ENCODE measurements at regions not wholly inside any gene's neighbourhood (a gene's known extent, or its start where the extent isn't known, plus 50 kb on each side); places are given as distances from the start of the nearest gene placed in this dataset.

- Histone ChIP-seq H3K4me2 (ENCODE audit: low read length) (no peak overlapping the region), H3K4me1 (ENCODE audit: insufficient read depth, low read length, poor library complexity, severe bottlenecking) (no peaks in the 10 kb centered on the region), H3K79me2 (ENCODE audit: insufficient read depth, low read depth, low read length) (no peaks in the 10 kb centered on the region), H4K20me1 (ENCODE audit: insufficient read depth, low read length) (no peaks in the 10 kb centered on the region), H3K9me2 (ENCODE audit: insufficient read depth, low read length) (no peaks in the 10 kb centered on the region), H2AFZ (ENCODE audit: low read length) (no peak overlapping the region), H3K4me3 (ENCODE audit: low read depth, low read length, poor library complexity, severe bottlenecking) (no peak overlapping the region), H3K36me3 (ENCODE audit: insufficient read depth, low read length) (no peaks in the 10 kb centered on the region), H3K27ac (ENCODE audit: low read depth, low read length, poor library complexity, severe bottlenecking) (no peak overlapping the region), H3K9me3 (ENCODE audit: low read length) (no peaks in the 10 kb centered on the region)
- no TSS peak for BruUV-seq (replicated peaks)
- ChIA-PET POLR2A (interaction anchor here (0.6 kb wide), 2 partner anchors 8 to 11 kb away, joined by 3 read pairs; no protein-coding TSS in a partner anchor), CTCF (ENCODE audit: unreplicated experiment) (no interaction called here)
- TF ChIP-seq EZH2phosphoT487 (IDR thresholded peaks at IDR 0.05; ENCODE audit: borderline replicate concordance, low read depth, low read length): no peak
- TF ChIP-seq, protein P1, sequence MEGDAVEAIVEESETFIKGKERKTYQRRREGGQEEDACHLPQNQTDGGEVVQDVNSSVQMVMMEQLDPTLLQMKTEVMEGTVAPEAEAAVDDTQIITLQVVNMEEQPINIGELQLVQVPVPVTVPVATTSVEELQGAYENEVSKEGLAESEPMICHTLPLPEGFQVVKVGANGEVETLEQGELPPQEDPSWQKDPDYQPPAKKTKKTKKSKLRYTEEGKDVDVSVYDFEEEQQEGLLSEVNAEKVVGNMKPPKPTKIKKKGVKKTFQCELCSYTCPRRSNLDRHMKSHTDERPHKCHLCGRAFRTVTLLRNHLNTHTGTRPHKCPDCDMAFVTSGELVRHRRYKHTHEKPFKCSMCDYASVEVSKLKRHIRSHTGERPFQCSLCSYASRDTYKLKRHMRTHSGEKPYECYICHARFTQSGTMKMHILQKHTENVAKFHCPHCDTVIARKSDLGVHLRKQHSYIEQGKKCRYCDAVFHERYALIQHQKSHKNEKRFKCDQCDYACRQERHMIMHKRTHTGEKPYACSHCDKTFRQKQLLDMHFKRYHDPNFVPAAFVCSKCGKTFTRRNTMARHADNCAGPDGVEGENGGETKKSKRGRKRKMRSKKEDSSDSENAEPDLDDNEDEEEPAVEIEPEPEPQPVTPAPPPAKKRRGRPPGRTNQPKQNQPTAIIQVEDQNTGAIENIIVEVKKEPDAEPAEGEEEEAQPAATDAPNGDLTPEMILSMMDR (conservative IDR thresholded peaks at IDR 0.05; ENCODE audit: low read length): no peak
- intact Hi-C loops (cut with micrococcal nuclease; ENCODE audit: unreplicated experiment): no loop called here
- no peak for DNase-seq (ENCODE audit: low spot score)
These were observed 166.1 kb upstream of the NDST3 start for GRCh38 chr4:117868201-117868600.

GRCh38 chr4:117873779-117874178, 160.5 kb upstream of the NDST3 start:
- no peak overlapping the region for H3K4me2 ChIP-seq (ENCODE audit: low read length)
- H2AFZ ChIP-seq (ENCODE audit: low read length): no peak overlapping the region
- ChIA-PET POLR2A (no interaction called here), CTCF (ENCODE audit: unreplicated experiment) (no interaction called here)
- H3K4me3 ChIP-seq (ENCODE audit: low read depth, low read length, poor library complexity, severe bottlenecking): no peak overlapping the region
- H3K9me2 ChIP-seq (ENCODE audit: insufficient read depth, low read length): no peaks in the 10 kb centered on the region
- H3K9me3 ChIP-seq (ENCODE audit: low read length): no peaks in the 10 kb centered on the region
- no TSS peak for BruUV-seq (replicated peaks)
- no peak overlapping the region for H3K27ac ChIP-seq (ENCODE audit: low read depth, low read length, poor library complexity, severe bottlenecking)
- H3K4me1 ChIP-seq (ENCODE audit: insufficient read depth, low read length, poor library complexity, severe bottlenecking): no peaks in the 10 kb centered on the region
- H4K20me1 ChIP-seq (ENCODE audit: insufficient read depth, low read length): no peaks in the 10 kb centered on the region
- H3K36me3 ChIP-seq (ENCODE audit: insufficient read depth, low read length): no peaks in the 10 kb centered on the region
- intact Hi-C loops (cut with micrococcal nuclease; ENCODE audit: unreplicated experiment): no loop called here
- DNase-seq (ENCODE audit: low spot score): no peak
- TF ChIP-seq EZH2phosphoT487 (IDR thresholded peaks at IDR 0.05; ENCODE audit: borderline replicate concordance, low read depth, low read length): no peak
- TF ChIP-seq, protein P1 (conservative IDR thresholded peaks at IDR 0.05; ENCODE audit: low read length): no peak
- no peaks in the 10 kb centered on the region for H3K79me2 ChIP-seq (ENCODE audit: insufficient read depth, low read depth, low read length)

DNA sequence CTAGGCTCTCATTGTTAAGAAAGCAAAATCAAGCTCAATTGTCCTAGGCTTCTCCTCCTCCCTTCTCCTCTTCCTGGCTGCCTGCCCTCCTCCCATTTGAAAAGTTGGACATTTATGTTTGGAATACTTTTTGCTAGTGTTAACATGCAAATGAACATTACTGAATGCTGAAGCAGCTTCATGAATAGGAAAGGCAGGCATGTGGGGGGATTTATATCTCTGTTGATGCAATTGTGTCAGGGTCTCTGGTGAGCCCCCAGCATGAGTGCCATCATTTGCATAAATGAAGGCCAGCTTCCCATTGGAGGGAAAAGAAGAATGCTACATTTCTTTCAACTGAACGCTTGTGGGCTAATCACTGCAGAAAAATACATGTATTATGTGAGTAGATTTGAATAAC, 160.1 kb upstream of the NDST3 start:
- no peaks in the 10 kb centered on the region for H3K79me2 ChIP-seq (ENCODE audit: insufficient read depth, low read depth, low read length)
- H3K9me2 ChIP-seq (ENCODE audit: insufficient read depth, low read length): no peaks in the 10 kb centered on the region
- TF ChIP-seq, protein P1 (conservative IDR thresholded peaks at IDR 0.05; ENCODE audit: low read length): no peak
- TF ChIP-seq EZH2phosphoT487 (IDR thresholded peaks at IDR 0.05; ENCODE audit: borderline replicate concordance, low read depth, low read length): no peak
- no peaks in the 10 kb centered on the region for H3K36me3 ChIP-seq (ENCODE audit: insufficient read depth, low read length)
- BruUV-seq (replicated peaks): no TSS peak
- H2AFZ ChIP-seq (ENCODE audit: low read length): no peak overlapping the region
- DNase-seq (ENCODE audit: low spot score): no peak
- no peak overlapping the region for H3K27ac ChIP-seq (ENCODE audit: low read depth, low read length, poor library complexity, severe bottlenecking)
- no peaks in the 10 kb centered on the region for H3K9me3 ChIP-seq (ENCODE audit: low read length)
- H3K4me2 ChIP-seq (ENCODE audit: low read length): no peak overlapping the region
- POLR2A ChIA-PET: no interaction called here
- H3K4me1 ChIP-seq (ENCODE audit: insufficient read depth, low read length, poor library complexity, severe bottlenecking): no peaks in the 10 kb centered on the region
- no peaks in the 10 kb centered on the region for H4K20me1 ChIP-seq (ENCODE audit: insufficient read depth, low read length)
- intact Hi-C loops (cut with micrococcal nuclease; ENCODE audit: unreplicated experiment): no loop called here
- CTCF ChIA-PET (ENCODE audit: unreplicated experiment): no interaction called here
- no peak overlapping the region for H3K4me3 ChIP-seq (ENCODE audit: low read depth, low read length, poor library complexity, severe bottlenecking)
